H1 (cell line): ENCODE measurements at regions not wholly inside any gene's neighbourhood (a gene's known extent, or its start where the extent isn't known, plus 50 kb on each side); places are given as distances from the start of the nearest gene placed in this dataset.

Experiments used
- ATF2 ChIP-seq: IDR thresholded peaks from 2 replicates; pipeline ENCODE4 v1.6.1; 2012; ENCODE audit warnings: low read length, inconsistent platforms
- CTCF ChIP-seq, 3 experiments: IDR thresholded peaks; 1 replicate in 2 of 3; 2 replicates in 1 of 3; pipeline versions ENCODE4 v1.5.1 to v1.6.1; 2011; ENCODE audit warnings: low read length in 3 of 3, mild to moderate bottlenecking in 3 of 3, inconsistent platforms in 2 of 3, low read depth in 1 of 3, moderate library complexity in 1 of 3; ENCODE audit not compliant: insufficient read depth in 1 of 3; ENCODE audit errors: control extremely low read depth in 1 of 3
- GTF2F1 ChIP-seq: IDR thresholded peaks from 2 replicates; pipeline ENCODE4 v1.6.1; 2012; ENCODE audit warnings: low read depth, low read length, improper control_type of control experiment, borderline replicate concordance
- HDAC6 ChIP-seq: IDR thresholded peaks from one replicate; pipeline ENCODE4 v1.7.1; 2012; ENCODE audit warnings: low read depth, mild to moderate bottlenecking, inconsistent platforms, low read length, moderate library complexity

- TF ChIP-seq ATF2 (no peak), GTF2F1 (no peak), HDAC6 (no peak), CTCF (IDR thresholded peaks at IDR 0.05; ENCODE audit: control extremely low read depth in 1 of 3, insufficient read depth in 1 of 3, low read depth in 1 of 3, low read length in 3 of 3) (no peak)
Measured at GRCh38 chr6:11284996-11285395, 52.5 kb upstream of the NEDD9 start.
